Skeletal muscle tissue (tissue), 3 donors: ENCODE measurements at regions not wholly inside any gene's neighbourhood (a gene's known extent, or its start where the extent isn't known, plus 50 kb on each side); places are given as distances from the start of the nearest gene placed in this dataset.
"Not testable (repeated sequence)": the region's sequence is repeated elsewhere in the genome, so short reads cannot be mapped to it uniquely, and the experiment has no call there.

Experiments
- H3K27ac ChIP-seq: one replicate; pipeline ENCODE4 v1.7.0; 2013; ENCODE audit warnings: mild to moderate bottlenecking, low read depth, low read length, inconsistent platforms
- H3K27me3 ChIP-seq, 3 donors: one replicate each; pipeline ENCODE4 v1.7.0; 2013; ENCODE audit warnings: low read length in 3 of 3; ENCODE audit not compliant: control insufficient read depth in 3 of 3, insufficient read depth in 3 of 3
- H3K36me3 ChIP-seq, 3 donors: one replicate each; pipeline ENCODE4 v1.7.0; 2013; ENCODE audit warnings: low read length in 3 of 3; ENCODE audit not compliant: control insufficient read depth in 3 of 3, insufficient read depth in 3 of 3
- H3K4me1 ChIP-seq, 3 donors: one replicate each; pipeline ENCODE4 v1.7.0; 2013; ENCODE audit warnings: low read length in 3 of 3, mild to moderate bottlenecking in 3 of 3; ENCODE audit not compliant: control insufficient read depth in 3 of 3, insufficient read depth in 3 of 3
- H3K4me3 ChIP-seq, 3 donors: one replicate each; pipeline ENCODE4 v1.7.0; 2013; ENCODE audit warnings: low read length in 3 of 3
- H3K9ac ChIP-seq, 3 donors: one replicate each; pipeline ENCODE4 v1.7.0; 2013; ENCODE audit warnings: low read length in 3 of 3, mild to moderate bottlenecking in 3 of 3, moderate library complexity in 2 of 3, low read depth in 1 of 3
- H3K9me3 ChIP-seq, 3 donors: one replicate each; pipeline ENCODE4 v1.7.0; 2013; ENCODE audit warnings: low read length in 3 of 3; ENCODE audit not compliant: control insufficient read depth in 3 of 3
- donor health status: Osteomylitis.

DNA sequence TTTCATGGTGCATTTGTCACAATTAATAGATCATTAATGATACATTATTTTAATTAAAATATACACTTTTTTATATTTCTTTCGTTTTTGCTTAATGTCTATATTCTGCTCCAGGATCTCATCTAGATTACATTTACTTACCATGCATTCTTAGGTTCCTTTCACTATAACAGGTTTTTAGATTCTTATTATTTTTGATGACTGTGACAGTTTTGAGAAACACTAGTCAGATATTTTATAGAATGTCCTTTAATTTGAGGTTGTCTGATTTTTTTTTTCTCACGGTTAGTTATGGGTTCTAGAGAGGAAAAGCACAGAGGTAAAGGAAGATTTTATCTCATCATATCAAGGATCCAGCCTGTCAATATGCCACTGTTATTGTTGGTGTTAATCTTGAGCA is 595.8 kb upstream of the BCHE start:
- H3K4me3 ChIP-seq, result no peak overlapping the region
- no peaks in the 10 kb centered on the region for H3K9me3 ChIP-seq
- no peak overlapping the region for H3K9ac ChIP-seq

DNA sequence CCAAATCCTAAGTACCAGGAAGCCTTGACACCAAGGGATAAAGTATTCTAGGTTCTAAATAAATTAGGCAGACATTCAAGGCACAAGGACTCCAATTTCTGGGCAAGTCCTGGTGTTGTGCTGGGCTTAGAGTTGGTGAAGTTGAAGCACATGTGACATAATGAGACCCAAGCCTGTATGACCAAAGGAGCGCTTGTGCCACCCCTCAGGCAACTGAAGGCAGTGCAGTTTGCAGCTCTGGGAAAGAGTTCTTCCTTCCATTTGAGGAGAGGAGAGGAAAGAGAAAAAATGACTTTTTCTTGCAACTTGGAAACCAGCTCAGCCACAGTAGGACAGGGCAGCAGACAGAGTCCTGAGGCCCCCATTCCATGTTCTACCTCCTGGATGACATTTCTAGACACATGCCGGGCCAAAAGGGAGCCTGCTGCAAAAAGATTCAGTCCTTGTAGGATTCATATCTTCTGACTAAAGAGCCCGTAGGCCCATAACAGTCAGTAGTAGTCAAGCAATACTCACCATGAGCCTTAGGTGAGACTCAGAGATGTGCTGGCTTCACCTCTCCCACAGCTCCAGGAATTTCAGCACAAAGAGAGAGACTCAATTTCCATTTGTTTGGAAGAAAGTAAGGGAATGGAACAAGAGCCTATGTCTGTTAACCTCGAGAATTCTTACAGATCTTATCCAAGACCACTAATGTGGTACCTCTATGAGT is 588.8 kb upstream of the BCHE start:
- H3K4me3 ChIP-seq, result no peak overlapping the region
- no peaks in the 10 kb centered on the region for H3K27me3 ChIP-seq
- H3K36me3 ChIP-seq, result no peaks in the 10 kb centered on the region
- H3K9me3 ChIP-seq, result no peaks in the 10 kb centered on the region
- H3K9ac ChIP-seq, result no peak overlapping the region
- no peak overlapping the region for H3K27ac ChIP-seq
- H3K4me1 ChIP-seq, result no peaks in the 10 kb centered on the region

More for the DNA sequence above, 595.8 kb upstream of the BCHE start:
- Histone ChIP-seq H3K27ac (no peak overlapping the region), H3K27me3 (no peaks in the 10 kb centered on the region), H3K4me1 (no peaks in the 10 kb centered on the region), H3K36me3 (no peaks in the 10 kb centered on the region)

DNA sequence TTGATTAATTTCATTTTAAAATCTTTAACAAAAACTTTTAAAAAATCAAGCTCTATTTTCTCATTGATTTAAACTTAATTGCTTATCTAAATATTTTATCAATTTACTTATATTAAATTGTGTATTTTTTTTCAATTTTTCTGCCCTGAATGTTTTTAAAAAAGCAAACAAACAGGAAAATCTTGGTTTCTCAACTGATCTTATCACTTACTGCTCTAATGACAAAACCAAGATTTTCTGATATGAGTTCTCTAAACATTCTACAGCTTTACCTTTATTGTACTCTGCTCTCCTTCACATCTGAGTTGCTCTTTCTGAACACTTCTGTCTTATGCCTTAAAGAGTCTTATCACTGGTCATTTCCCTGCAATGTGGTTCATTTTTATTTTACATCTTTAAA is 587.8 kb upstream of the BCHE start:
- H3K4me1 ChIP-seq, result no peaks in the 10 kb centered on the region
- H3K9ac ChIP-seq, result no peak overlapping the region
- no peak overlapping the region for H3K27ac ChIP-seq
- H3K36me3 ChIP-seq, result no peaks in the 10 kb centered on the region
- no peak overlapping the region for H3K4me3 ChIP-seq
- H3K27me3 ChIP-seq, result no peaks in the 10 kb centered on the region
- no peaks in the 10 kb centered on the region for H3K9me3 ChIP-seq

DNA sequence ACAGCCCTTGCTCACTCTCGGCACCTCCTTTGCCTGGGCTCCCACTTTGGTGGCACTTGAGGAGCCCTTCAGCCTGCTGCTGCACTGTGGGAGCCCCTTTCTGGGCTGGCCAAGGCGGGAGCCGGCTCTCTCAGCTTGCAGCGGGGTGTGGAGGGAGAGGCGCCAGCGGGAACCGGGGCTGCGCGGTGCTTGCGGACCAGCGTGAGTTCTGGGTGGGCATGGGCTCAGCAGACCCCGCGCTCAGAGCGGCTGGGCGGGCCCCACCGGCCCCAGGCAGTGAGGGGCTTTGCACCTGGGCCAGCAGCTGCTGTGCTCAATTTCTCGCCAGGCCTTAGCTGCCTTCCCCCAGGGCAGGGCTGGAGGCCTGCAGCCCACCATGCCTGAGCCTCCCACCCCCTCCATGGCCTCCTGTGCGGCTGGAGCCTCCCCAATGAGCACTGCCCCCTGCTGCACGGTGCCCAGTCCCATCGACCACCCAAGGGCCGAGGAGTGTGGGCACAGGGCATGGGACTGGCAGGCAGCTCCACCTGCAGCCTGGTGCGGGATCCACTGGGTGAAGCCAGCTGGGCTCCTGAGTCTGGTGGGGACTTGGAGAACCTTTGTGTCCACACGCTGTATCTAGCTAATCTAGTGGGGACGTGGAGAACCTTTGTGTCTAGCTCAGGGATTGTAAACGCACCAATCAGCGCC is 586.7 kb upstream of the BCHE start:
- H3K27me3 ChIP-seq, H3K36me3 ChIP-seq, H3K27ac ChIP-seq, H3K4me3 ChIP-seq, H3K9ac ChIP-seq, H3K9me3 ChIP-seq, H3K4me1 ChIP-seq: not testable (repeated sequence)

DNA sequence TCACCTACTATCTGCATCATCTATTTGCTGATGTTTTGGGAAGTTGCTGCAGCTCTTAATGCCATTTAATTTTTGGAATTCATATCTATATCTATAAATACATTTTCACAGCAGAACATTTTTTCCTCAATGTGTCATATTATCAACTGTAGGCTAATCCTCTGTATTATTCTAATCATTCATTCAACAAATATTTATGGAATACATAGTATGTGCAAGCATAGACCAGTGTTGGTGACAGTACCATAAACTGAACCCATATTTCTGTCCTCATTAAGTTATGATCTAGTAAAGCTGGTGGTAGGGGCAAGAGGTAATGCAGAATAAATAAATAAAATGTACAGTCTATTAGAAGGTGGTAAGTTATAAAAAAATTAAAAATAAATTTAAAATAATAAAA is 585.3 kb upstream of the BCHE start:
- Histone ChIP-seq H3K27ac (no peak overlapping the region), H3K27me3 (no peaks in the 10 kb centered on the region), H3K36me3 (no peaks in the 10 kb centered on the region), H3K4me1 (no peaks in the 10 kb centered on the region), H3K9ac (no peak overlapping the region), H3K9me3 (no peaks in the 10 kb centered on the region), H3K4me3 (no peak overlapping the region)

DNA sequence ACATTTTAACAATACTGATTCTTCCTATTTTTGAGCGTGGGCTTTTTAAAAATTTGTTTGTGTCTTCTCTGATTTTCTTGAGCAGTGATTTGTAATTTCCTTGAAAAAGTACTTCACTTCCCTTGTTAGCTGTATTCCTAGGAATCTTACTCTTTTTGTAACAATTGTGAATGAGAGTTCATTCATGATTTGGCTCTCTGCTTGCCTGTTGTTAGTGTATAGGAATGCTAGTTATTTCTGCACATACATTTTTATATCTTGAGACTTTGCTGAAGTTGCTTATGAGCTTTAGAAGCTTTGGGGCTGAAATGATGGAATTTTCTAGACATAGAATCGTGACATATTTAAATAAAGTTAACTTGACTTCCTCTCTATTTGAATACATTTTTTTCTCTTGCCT is 582.8 kb upstream of the BCHE start:
- Histone ChIP-seq H3K9ac (no peak overlapping the region), H3K27ac (no peak overlapping the region), H3K36me3 (no peaks in the 10 kb centered on the region), H3K4me3 (no peak overlapping the region), H3K27me3 (no peaks in the 10 kb centered on the region), H3K9me3 (no peaks in the 10 kb centered on the region), H3K4me1 (no peaks in the 10 kb centered on the region)

DNA sequence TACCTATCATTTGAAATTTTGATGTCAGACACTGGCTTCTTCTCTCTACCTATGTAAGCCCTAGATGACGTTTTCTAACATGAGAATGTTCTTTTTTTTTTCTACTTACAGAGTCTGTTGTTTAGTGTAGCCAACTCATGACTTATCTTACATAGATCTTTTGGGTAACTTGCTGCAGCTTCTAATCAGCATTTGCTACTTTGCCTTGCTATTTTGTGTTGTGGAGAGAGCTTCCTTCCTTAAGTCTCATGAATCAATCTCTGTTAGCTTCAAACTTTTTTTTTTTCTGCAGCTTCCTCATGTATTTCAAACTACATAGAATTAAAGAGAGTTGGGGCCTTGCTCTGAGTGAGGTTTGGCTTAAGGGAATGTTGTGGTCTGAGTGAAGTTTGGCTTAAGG is 568.7 kb upstream of the BCHE start:
- H3K9ac ChIP-seq, result no peak overlapping the region
- no peaks in the 10 kb centered on the region for H3K36me3 ChIP-seq
- no peak overlapping the region for H3K4me3 ChIP-seq
- H3K27me3 ChIP-seq, result no peaks in the 10 kb centered on the region
- H3K4me1 ChIP-seq, result no peaks in the 10 kb centered on the region
- H3K27ac ChIP-seq, result no peak overlapping the region
- no peaks in the 10 kb centered on the region for H3K9me3 ChIP-seq

DNA sequence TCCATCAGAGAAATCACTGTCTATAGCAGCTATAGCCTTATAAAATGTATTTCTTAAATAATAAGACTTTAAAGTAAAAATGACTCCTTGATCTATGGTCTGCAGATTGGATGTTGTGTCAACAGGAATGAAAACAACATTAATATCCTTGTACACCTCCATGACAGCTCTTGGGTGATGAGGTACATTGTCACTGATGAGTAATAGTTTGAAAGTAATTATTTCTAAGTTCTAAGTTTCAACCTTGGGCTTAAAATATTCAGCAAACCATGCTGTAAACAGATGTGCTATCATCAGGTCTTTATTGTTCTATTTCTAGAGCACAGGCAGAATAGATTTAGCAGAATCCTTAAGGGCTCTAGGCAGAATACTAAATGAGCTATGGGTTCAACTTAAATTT is 568.2 kb upstream of the BCHE start:
- Histone ChIP-seq H3K4me3 (no peak overlapping the region), H3K27ac (no peak overlapping the region), H3K9me3 (no peaks in the 10 kb centered on the region), H3K27me3 (no peaks in the 10 kb centered on the region), H3K9ac (no peak overlapping the region), H3K4me1 (no peaks in the 10 kb centered on the region), H3K36me3 (no peaks in the 10 kb centered on the region)

DNA sequence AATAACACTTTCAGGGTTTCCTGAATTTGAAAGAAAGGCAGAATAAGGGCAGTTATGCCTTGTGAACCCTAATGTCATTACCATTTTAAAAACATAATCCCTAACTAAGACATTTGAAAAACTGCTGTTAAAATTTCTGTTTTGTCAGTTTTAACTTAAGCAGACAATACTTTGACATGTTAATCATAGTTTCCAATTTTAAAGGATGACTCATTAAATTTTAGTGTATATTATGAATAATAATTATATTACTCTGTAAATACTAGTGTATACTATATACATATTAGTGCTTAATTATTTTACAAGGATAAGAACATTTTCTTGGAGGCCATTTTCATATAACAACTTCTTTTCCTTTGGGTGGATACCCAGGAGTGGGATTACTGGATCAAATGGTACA is 553.1 kb upstream of the BCHE start:
- no peak overlapping the region for H3K4me3 ChIP-seq
- no peaks in the 10 kb centered on the region for H3K36me3 ChIP-seq
- H3K27me3 ChIP-seq, result no peaks in the 10 kb centered on the region
- no peak overlapping the region for H3K27ac ChIP-seq
- H3K4me1 ChIP-seq, result no peaks in the 10 kb centered on the region
- no peaks in the 10 kb centered on the region for H3K9me3 ChIP-seq
- no peak overlapping the region for H3K9ac ChIP-seq

DNA sequence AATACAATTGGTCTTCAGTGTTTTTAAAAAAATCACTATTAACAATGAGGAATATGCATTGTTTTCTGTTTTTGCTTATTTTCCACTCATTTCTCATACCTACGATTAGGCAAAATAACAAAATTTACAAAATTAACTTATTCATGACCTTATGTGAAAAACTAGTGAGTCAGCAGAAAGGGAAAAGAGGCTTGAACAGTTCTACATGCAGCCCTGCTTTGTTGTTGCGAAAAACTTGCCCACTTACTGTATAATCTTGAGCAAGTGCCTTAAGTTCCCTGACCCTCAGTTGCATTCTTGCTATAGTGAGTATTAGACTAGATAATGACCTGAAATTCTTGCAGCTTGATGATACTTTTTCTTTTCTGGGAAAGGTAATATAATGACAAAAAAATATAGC is 551.1 kb upstream of the BCHE start:
- H3K4me3 ChIP-seq, result no peak overlapping the region
- H3K27ac ChIP-seq, result no peak overlapping the region
- no peaks in the 10 kb centered on the region for H3K36me3 ChIP-seq
- H3K4me1 ChIP-seq, result no peaks in the 10 kb centered on the region
- H3K9me3 ChIP-seq, result no peaks in the 10 kb centered on the region
- no peaks in the 10 kb centered on the region for H3K27me3 ChIP-seq
- H3K9ac ChIP-seq, result no peak overlapping the region
